ENCODE measurements at regions not wholly inside any gene's neighbourhood (a gene's known extent, or its start where the extent isn't known, plus 50 kb on each side); places are given as distances from the start of the nearest gene placed in this dataset.

- Histone ChIP-seq H3K27ac (ENCODE audit: low read depth in 2 of 2, low read length in 2 of 2) (no peak overlapping the region), H3K4me1 (ENCODE audit: control insufficient read depth in 2 of 2, insufficient read depth in 2 of 2, low read length in 2 of 2) (no peaks in the 10 kb centered on the region), H3K9ac (ENCODE audit: low read depth in 1 of 2, low read length in 2 of 2) (no peak overlapping the region), H3K27me3 (ENCODE audit: control insufficient read depth in 2 of 2, insufficient read depth in 2 of 2, low read length in 2 of 2) (no peaks in the 10 kb centered on the region), H3K4me3 (ENCODE audit: low read length in 2 of 2) (no peak overlapping the region), H3K9me3 (ENCODE audit: control insufficient read depth in 2 of 2, low read length in 2 of 2) (no peaks in the 10 kb centered on the region), H3K36me3 (ENCODE audit: control insufficient read depth in 2 of 2, insufficient read depth in 2 of 2, low read length in 2 of 2) (no peaks in the 10 kb centered on the region)
Observed at GRCh38 chr20:8963330-8963729, 105.6 kb upstream of the PLCB4 start.

- no peaks in the 10 kb centered on the region for H3K36me3 ChIP-seq (ENCODE audit: control insufficient read depth in 2 of 2, insufficient read depth in 2 of 2, low read length in 2 of 2)
- no peaks in the 10 kb centered on the region for H3K4me1 ChIP-seq (ENCODE audit: control insufficient read depth in 2 of 2, insufficient read depth in 2 of 2, low read length in 2 of 2)
- no peak overlapping the region for H3K27ac ChIP-seq (ENCODE audit: low read depth in 2 of 2, low read length in 2 of 2)
- H3K9ac ChIP-seq (ENCODE audit: low read depth in 1 of 2, low read length in 2 of 2), result no peak overlapping the region
- no peaks in the 10 kb centered on the region for H3K9me3 ChIP-seq (ENCODE audit: control insufficient read depth in 2 of 2, low read length in 2 of 2)
- no peak overlapping the region for H3K4me3 ChIP-seq (ENCODE audit: low read length in 2 of 2)
- H3K27me3 ChIP-seq (ENCODE audit: control insufficient read depth in 2 of 2, insufficient read depth in 2 of 2, low read length in 2 of 2), result no peaks in the 10 kb centered on the region
Observed at GRCh38 chr20:8964959-8965562, 103.8 kb upstream of the PLCB4 start.

- Histone ChIP-seq H3K27ac (ENCODE audit: low read depth in 2 of 2, low read length in 2 of 2) (peak overlapping the region in 1 of 2 donors; percentile 54), H3K4me1 (ENCODE audit: control insufficient read depth in 2 of 2, insufficient read depth in 2 of 2, low read length in 2 of 2) (no peaks in the 10 kb centered on the region), H3K9me3 (ENCODE audit: control insufficient read depth in 2 of 2, low read length in 2 of 2) (no peaks in the 10 kb centered on the region), H3K27me3 (ENCODE audit: control insufficient read depth in 2 of 2, insufficient read depth in 2 of 2, low read length in 2 of 2) (no peaks in the 10 kb centered on the region), H3K36me3 (ENCODE audit: control insufficient read depth in 2 of 2, insufficient read depth in 2 of 2, low read length in 2 of 2) (no peaks in the 10 kb centered on the region), H3K4me3 (ENCODE audit: low read length in 2 of 2) (no peak overlapping the region), H3K9ac (ENCODE audit: low read depth in 1 of 2, low read length in 2 of 2) (no peak overlapping the region)
Observed at GRCh38 chr20:8967641-8968245, 101.1 kb upstream of the PLCB4 start.

- no peaks in the 10 kb centered on the region for H3K36me3 ChIP-seq (ENCODE audit: control insufficient read depth in 2 of 2, insufficient read depth in 2 of 2, low read length in 2 of 2)
- no peak overlapping the region for H3K4me3 ChIP-seq (ENCODE audit: low read length in 2 of 2)
- H3K27me3 ChIP-seq (ENCODE audit: control insufficient read depth in 2 of 2, insufficient read depth in 2 of 2, low read length in 2 of 2), result no peaks in the 10 kb centered on the region
- no peaks in the 10 kb centered on the region for H3K9me3 ChIP-seq (ENCODE audit: control insufficient read depth in 2 of 2, low read length in 2 of 2)
- H3K27ac ChIP-seq (ENCODE audit: low read depth in 2 of 2, low read length in 2 of 2), result no peak overlapping the region
- no peaks in the 10 kb centered on the region for H3K4me1 ChIP-seq (ENCODE audit: control insufficient read depth in 2 of 2, insufficient read depth in 2 of 2, low read length in 2 of 2)
- no peak overlapping the region for H3K9ac ChIP-seq (ENCODE audit: low read depth in 1 of 2, low read length in 2 of 2)
Observed at GRCh38 chr20:8969146-8969583, 99.7 kb upstream of the PLCB4 start.

GRCh38 chr20:8971669-8972316, 97.1 kb upstream of the PLCB4 start:
- H3K9me3 ChIP-seq (ENCODE audit: control insufficient read depth in 2 of 2, low read length in 2 of 2), result no peaks in the 10 kb centered on the region
- no peak overlapping the region for H3K4me3 ChIP-seq (ENCODE audit: low read length in 2 of 2)
- no peak overlapping the region for H3K27ac ChIP-seq (ENCODE audit: low read depth in 2 of 2, low read length in 2 of 2)
- H3K9ac ChIP-seq (ENCODE audit: low read depth in 1 of 2, low read length in 2 of 2), result no peak overlapping the region
- H3K27me3 ChIP-seq (ENCODE audit: control insufficient read depth in 2 of 2, insufficient read depth in 2 of 2, low read length in 2 of 2), result no peaks in the 10 kb centered on the region
- no peaks in the 10 kb centered on the region for H3K4me1 ChIP-seq (ENCODE audit: control insufficient read depth in 2 of 2, insufficient read depth in 2 of 2, low read length in 2 of 2)
- no peaks in the 10 kb centered on the region for H3K36me3 ChIP-seq (ENCODE audit: control insufficient read depth in 2 of 2, insufficient read depth in 2 of 2, low read length in 2 of 2)

GRCh38 chr20:8972963-8973705, 95.8 kb upstream of the PLCB4 start:
- no peak overlapping the region for H3K27ac ChIP-seq (ENCODE audit: low read depth in 2 of 2, low read length in 2 of 2)
- H3K4me1 ChIP-seq (ENCODE audit: control insufficient read depth in 2 of 2, insufficient read depth in 2 of 2, low read length in 2 of 2), result no peaks in the 10 kb centered on the region
- no peak overlapping the region for H3K4me3 ChIP-seq (ENCODE audit: low read length in 2 of 2)
- no peaks in the 10 kb centered on the region for H3K27me3 ChIP-seq (ENCODE audit: control insufficient read depth in 2 of 2, insufficient read depth in 2 of 2, low read length in 2 of 2)
- no peak overlapping the region for H3K9ac ChIP-seq (ENCODE audit: low read depth in 1 of 2, low read length in 2 of 2)
- H3K36me3 ChIP-seq (ENCODE audit: control insufficient read depth in 2 of 2, insufficient read depth in 2 of 2, low read length in 2 of 2), result no peaks in the 10 kb centered on the region
- H3K9me3 ChIP-seq (ENCODE audit: control insufficient read depth in 2 of 2, low read length in 2 of 2), result no peaks in the 10 kb centered on the region

- H3K4me1 ChIP-seq (ENCODE audit: control insufficient read depth in 2 of 2, insufficient read depth in 2 of 2, low read length in 2 of 2), result no peaks in the 10 kb centered on the region
- no peak overlapping the region for H3K4me3 ChIP-seq (ENCODE audit: low read length in 2 of 2)
- H3K27me3 ChIP-seq (ENCODE audit: control insufficient read depth in 2 of 2, insufficient read depth in 2 of 2, low read length in 2 of 2), result no peaks in the 10 kb centered on the region
- no peak overlapping the region for H3K27ac ChIP-seq (ENCODE audit: low read depth in 2 of 2, low read length in 2 of 2)
- no peak overlapping the region for H3K9ac ChIP-seq (ENCODE audit: low read depth in 1 of 2, low read length in 2 of 2)
- no peaks in the 10 kb centered on the region for H3K9me3 ChIP-seq (ENCODE audit: control insufficient read depth in 2 of 2, low read length in 2 of 2)
- H3K36me3 ChIP-seq (ENCODE audit: control insufficient read depth in 2 of 2, insufficient read depth in 2 of 2, low read length in 2 of 2), result no peaks in the 10 kb centered on the region
Observed at GRCh38 chr20:8974009-8974708, 94.7 kb upstream of the PLCB4 start.

- H3K4me3 ChIP-seq (ENCODE audit: low read length in 2 of 2), result no peak overlapping the region
- H3K9ac ChIP-seq (ENCODE audit: low read depth in 1 of 2, low read length in 2 of 2), result no peak overlapping the region
- H3K36me3 ChIP-seq (ENCODE audit: control insufficient read depth in 2 of 2, insufficient read depth in 2 of 2, low read length in 2 of 2), result no peaks in the 10 kb centered on the region
- H3K4me1 ChIP-seq (ENCODE audit: control insufficient read depth in 2 of 2, insufficient read depth in 2 of 2, low read length in 2 of 2), result no peaks in the 10 kb centered on the region
- H3K27me3 ChIP-seq (ENCODE audit: control insufficient read depth in 2 of 2, insufficient read depth in 2 of 2, low read length in 2 of 2), result no peaks in the 10 kb centered on the region
- no peaks in the 10 kb centered on the region for H3K9me3 ChIP-seq (ENCODE audit: control insufficient read depth in 2 of 2, low read length in 2 of 2)
- H3K27ac ChIP-seq (ENCODE audit: low read depth in 2 of 2, low read length in 2 of 2), result no peak overlapping the region
Observed at GRCh38 chr20:8981482-8981881, 87.4 kb upstream of the PLCB4 start.

- Histone ChIP-seq H3K4me1 (ENCODE audit: control insufficient read depth in 2 of 2, insufficient read depth in 2 of 2, low read length in 2 of 2) (no peaks in the 10 kb centered on the region), H3K4me3 (ENCODE audit: low read length in 2 of 2) (no peak overlapping the region), H3K36me3 (ENCODE audit: control insufficient read depth in 2 of 2, insufficient read depth in 2 of 2, low read length in 2 of 2) (no peaks in the 10 kb centered on the region), H3K27ac (ENCODE audit: low read depth in 2 of 2, low read length in 2 of 2) (no peak overlapping the region), H3K9me3 (ENCODE audit: control insufficient read depth in 2 of 2, low read length in 2 of 2) (no peaks in the 10 kb centered on the region), H3K9ac (ENCODE audit: low read depth in 1 of 2, low read length in 2 of 2) (no peak overlapping the region), H3K27me3 (ENCODE audit: control insufficient read depth in 2 of 2, insufficient read depth in 2 of 2, low read length in 2 of 2) (no peaks in the 10 kb centered on the region)
Observed at GRCh38 chr20:8983478-8984345, 85.2 kb upstream of the PLCB4 start.

All from mucosa of rectum (tissue), 2 donors.